ENCODE measurements at regions not wholly inside any gene's neighbourhood (a gene's known extent, or its start where the extent isn't known, plus 50 kb on each side); places are given as distances from the start of the nearest gene placed in this dataset.

GRCh38 chr7:10733747-10734146, 239.9 kb upstream of the PHF14 start:
- no peaks in the 10 kb centered on the region for H3K27me3 Mint-ChIP-seq (ENCODE audit: low read depth)
- H3K4me1 Mint-ChIP-seq: no peaks in the 10 kb centered on the region
- H3K36me3 Mint-ChIP-seq: no peaks in the 10 kb centered on the region
- no peak for DNase-seq (ENCODE audit: low spot score)
- no peak overlapping the region for H3K27ac Mint-ChIP-seq
- TF ChIP-seq SMAD3 (CRISPR knock-in tag; IDR thresholded peaks at IDR 0.05; ENCODE audit: borderline replicate concordance) (no peak), HMGA2 (CRISPR knock-in tag; IDR thresholded peaks at IDR 0.05) (no peak)
- no peak overlapping the region for H3K4me3 Mint-ChIP-seq
- no peak for ATAC-seq
- POLR2A ChIA-PET: no interaction called here
- CTCF ChIA-PET: no interaction called here
- peaks cover 17% of the 10 kb centered on the region for H3K9me3 Mint-ChIP-seq

GRCh38 chr7:10734595-10734994, 239.1 kb upstream of the PHF14 start:
- CTCF ChIA-PET: no interaction called here
- ATAC-seq (no peak), DNase-seq (ENCODE audit: low spot score) (no peak)
- peaks cover 17% of the 10 kb centered on the region for H3K9me3 Mint-ChIP-seq
- no peaks in the 10 kb centered on the region for H3K36me3 Mint-ChIP-seq
- H3K27ac Mint-ChIP-seq: no peak overlapping the region
- no peaks in the 10 kb centered on the region for H3K27me3 Mint-ChIP-seq (ENCODE audit: low read depth)
- no peak for TF ChIP-seq FOXP1 (CRISPR knock-in tag; IDR thresholded peaks at IDR 0.05; ENCODE audit: borderline replicate concordance)
- TF ChIP-seq ZNF671 (CRISPR knock-in tag; IDR thresholded peaks at IDR 0.05): no peak
- no peak for TF ChIP-seq RELA (CRISPR knock-in tag; IDR thresholded peaks at IDR 0.05; ENCODE audit: borderline replicate concordance)
- TF ChIP-seq ZNF423 (CRISPR knock-in tag; IDR thresholded peaks at IDR 0.05): no peak
- TF ChIP-seq ZNF121 (CRISPR knock-in tag; IDR thresholded peaks at IDR 0.05): no peak
- no peak for TF ChIP-seq ZNF232 (CRISPR knock-in tag; IDR thresholded peaks at IDR 0.05)
- no peak for TF ChIP-seq SOX15 (CRISPR knock-in tag; IDR thresholded peaks at IDR 0.05)
- no peak for TF ChIP-seq NR1H2 (CRISPR knock-in tag; IDR thresholded peaks at IDR 0.05)
- POLR2A ChIA-PET: no interaction called here
- no peak overlapping the region for H3K4me3 Mint-ChIP-seq
- H3K4me1 Mint-ChIP-seq: no peaks in the 10 kb centered on the region

DNA sequence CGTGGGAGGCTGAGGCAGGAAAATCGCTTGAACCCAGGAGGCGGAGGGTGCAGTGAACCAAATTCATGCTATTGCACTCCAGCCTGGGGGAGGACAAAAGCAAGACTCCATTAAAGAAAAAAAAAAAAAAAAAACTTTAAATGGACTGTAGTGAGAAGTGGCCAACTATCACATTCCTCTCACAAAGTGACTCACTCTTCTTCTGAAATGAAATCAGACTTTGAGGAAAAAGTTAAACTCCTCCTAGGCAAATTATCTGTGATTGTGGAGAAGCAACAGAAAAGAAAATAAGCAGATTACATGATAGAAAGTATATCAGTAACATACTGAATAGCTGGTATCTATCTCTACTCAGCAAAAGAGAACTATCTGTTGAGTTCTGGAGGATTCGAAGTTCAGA, 234.3 kb upstream of the PHF14 start:
- POLR2A ChIA-PET: no interaction called here
- TF ChIP-seq TCF7 (CRISPR knock-in tag; IDR thresholded peaks at IDR 0.05; ENCODE audit: low read depth) (no peak), CREB1 (CRISPR knock-in tag; IDR thresholded peaks at IDR 0.05) (no peak), NR3C1 (CRISPR knock-in tag; conservative IDR thresholded peaks at IDR 0.05; ENCODE audit: low read depth) (no peak), NFYB (CRISPR knock-in tag; conservative IDR thresholded peaks at IDR 0.05; ENCODE audit: low read depth) (no peak), ZNF425 (CRISPR knock-in tag; conservative IDR thresholded peaks at IDR 0.05) (no peak), RORB (CRISPR knock-in tag; IDR thresholded peaks at IDR 0.05) (no peak), EMX1 (CRISPR knock-in tag; IDR thresholded peaks at IDR 0.05) (no peak), GABPB1 (CRISPR knock-in tag; IDR thresholded peaks at IDR 0.05) (no peak), MYBL2 (CRISPR knock-in tag; IDR thresholded peaks at IDR 0.05) (no peak), NFATC4 (CRISPR knock-in tag; IDR thresholded peaks at IDR 0.05) (no peak), ZBTB21 (CRISPR knock-in tag; IDR thresholded peaks at IDR 0.05; ENCODE audit: borderline replicate concordance) (no peak), MXD4 (CRISPR knock-in tag; IDR thresholded peaks at IDR 0.05; ENCODE audit: borderline replicate concordance) (no peak), TEAD4 (CRISPR knock-in tag; IDR thresholded peaks at IDR 0.05) (no peak), ERG (CRISPR knock-in tag; IDR thresholded peaks at IDR 0.05) (no peak), JAZF1 (CRISPR knock-in tag; IDR thresholded peaks at IDR 0.05) (no peak), HMGA2 (CRISPR knock-in tag; IDR thresholded peaks at IDR 0.05) (no peak), ZNF138 (CRISPR knock-in tag; conservative IDR thresholded peaks at IDR 0.05) (no peak), NR2C2 (CRISPR knock-in tag; IDR thresholded peaks at IDR 0.05) (no peak), RELA (CRISPR knock-in tag; IDR thresholded peaks at IDR 0.05; ENCODE audit: borderline replicate concordance) (no peak)
- TF ChIP-seq, protein P1, sequence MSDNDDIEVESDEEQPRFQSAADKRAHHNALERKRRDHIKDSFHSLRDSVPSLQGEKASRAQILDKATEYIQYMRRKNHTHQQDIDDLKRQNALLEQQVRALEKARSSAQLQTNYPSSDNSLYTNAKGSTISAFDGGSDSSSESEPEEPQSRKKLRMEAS (CRISPR knock-in tag; IDR thresholded peaks at IDR 0.05): no peak
- no peak for ATAC-seq
- Mint-ChIP-seq H3K4me3 (no peak overlapping the region), H3K4me1 (peaks cover 2% of the 10 kb centered on the region; the same call in 1 of the 2 replicates), H3K9me3 (peaks cover 9% of the 10 kb centered on the region), H3K27ac (no peak overlapping the region), H3K36me3 (no peaks in the 10 kb centered on the region), H3K27me3 (ENCODE audit: low read depth) (peaks cover 6% of the 10 kb centered on the region)
- no peak for DNase-seq (ENCODE audit: low spot score)
- CTCF ChIA-PET: no interaction called here

Measured in WTC11 (cell line).